NCI-H345 (cell line): ENCODE measurements at regions not wholly inside any gene's neighbourhood (a gene's known extent, or its start where the extent isn't known, plus 50 kb on each side); places are given as distances from the start of the nearest gene placed in this dataset.
A peak's percentile ranks its signal among the peaks of the same experiment; 100 is the strongest.
"Not testable (repeated sequence)": the region's sequence is repeated elsewhere in the genome, so short reads cannot be mapped to it uniquely, and the experiment has no call there.

Experiments used
- DNase-seq: peaks from one replicate; lab custom pipeline; 2025; lab: John Stamatoyannopoulos, UW

DNA sequence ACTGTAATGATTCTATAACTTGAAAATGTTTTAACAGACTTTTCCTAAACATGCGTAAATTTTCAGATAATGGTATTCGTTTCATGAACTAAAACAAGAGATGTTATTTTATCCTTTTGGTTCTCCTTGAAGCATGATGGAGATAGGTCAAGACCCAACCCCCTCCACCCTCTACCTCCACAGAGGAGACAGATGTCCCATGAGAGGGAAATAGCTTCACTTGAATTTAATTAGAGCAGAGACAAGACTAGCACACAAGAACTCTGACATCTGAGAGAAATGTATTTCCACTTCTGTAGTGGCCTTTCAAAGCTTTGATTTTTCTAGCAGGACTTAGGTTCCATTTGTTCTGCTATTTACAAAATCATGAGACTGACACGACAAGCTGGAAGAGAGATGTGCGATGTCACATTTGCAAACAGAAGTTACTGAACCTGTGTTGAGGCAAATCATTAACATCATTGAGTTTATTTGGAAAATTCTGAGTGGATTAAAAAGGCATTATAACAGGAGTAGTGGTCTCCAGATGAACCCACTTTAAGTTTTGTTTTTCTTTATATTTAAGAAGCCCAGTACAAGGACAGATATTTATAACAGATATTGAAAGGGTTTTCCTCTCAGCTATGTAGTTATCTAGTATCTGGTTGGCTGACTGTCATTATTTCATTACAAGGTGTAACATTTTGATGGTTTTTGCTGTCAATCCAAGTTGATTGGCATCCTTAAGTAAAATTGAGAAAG, 276.2 kb downstream of the ASXL3 start:
- no peak for DNase-seq

DNA sequence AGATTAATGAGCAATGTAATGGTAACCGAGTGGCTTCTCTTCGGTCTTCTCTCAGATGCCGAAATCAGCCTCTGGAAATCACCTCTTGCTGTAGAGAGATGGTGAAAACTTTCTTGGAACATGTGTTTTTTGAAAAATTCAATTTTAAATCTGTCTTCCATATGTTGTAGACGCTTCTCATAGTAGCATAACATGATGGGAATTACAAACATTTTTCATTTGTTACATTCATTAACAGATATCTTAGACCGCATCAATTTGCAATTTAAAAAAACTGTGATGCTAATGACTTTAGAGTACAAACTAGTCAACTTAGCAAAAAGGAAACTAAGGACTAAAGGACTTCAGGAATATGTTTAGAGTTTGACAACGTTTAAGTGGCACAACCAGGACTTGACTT, 275.2 kb downstream of the ASXL3 start:
- DNase-seq: no peak

DNA sequence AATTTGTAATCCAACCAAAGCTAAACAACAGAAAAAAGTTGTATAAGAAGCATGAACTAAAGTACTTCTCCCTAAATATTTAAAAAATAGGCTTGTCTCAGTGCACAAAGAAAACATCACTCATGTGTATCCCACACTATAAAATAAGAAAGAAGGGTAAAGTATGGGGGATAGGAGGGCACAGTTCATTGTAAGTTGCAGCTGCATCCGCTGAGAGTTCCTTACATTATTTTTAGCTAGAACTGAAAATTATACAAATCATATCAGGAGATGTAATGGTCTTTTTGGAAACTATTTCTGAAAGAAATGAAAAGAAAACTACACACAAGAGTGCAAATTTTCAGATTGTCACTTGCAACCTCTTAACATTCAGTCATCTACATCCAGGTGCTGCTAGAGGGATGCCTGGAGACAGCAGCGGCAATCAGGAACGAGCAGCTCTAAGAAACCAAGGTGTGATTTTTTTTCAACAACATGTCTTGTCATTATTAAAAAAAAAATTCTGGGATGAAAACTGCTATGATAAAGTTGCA, 273.6 kb downstream of the ASXL3 start:
- no peak for DNase-seq

DNA sequence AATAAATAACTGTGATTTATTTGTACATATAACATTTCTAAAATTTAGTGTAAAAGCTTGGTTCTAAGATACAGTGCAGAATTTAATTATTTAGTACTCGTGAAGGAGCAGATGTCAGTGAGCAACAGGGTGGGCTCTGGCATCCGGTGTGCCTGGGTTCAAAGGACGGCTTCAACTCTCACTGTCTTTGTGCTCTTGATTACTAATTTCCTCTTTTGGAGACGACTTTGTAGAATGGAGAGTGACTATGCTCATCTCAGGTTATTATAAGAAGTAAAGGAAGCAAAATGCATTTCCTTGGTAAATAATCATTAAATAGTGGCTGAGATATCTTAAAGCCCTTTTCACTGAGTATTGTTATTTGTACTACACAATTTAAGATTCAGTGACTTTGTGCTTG, 271.7 kb downstream of the ASXL3 start:
- DNase-seq: no peak

DNA sequence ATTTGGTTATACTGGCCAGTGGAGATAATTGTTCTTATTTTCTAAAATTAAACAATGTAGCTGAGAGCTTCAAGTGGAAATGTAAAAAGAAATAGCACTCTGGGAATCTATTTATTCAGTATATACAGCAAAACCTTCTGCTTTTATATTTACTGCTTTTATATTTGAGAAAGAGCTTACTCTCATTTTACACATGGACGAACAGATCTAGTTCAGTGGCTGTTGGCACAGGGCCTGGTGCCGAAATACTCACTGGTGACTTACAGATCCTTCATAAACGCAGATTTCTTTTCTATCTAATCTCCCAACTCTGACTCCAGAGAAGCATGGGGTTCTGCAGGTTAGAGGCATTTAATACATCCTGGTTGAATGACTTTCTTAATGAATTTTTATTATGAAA, 266.2 kb downstream of the ASXL3 start:
- DNase-seq: no peak

DNA sequence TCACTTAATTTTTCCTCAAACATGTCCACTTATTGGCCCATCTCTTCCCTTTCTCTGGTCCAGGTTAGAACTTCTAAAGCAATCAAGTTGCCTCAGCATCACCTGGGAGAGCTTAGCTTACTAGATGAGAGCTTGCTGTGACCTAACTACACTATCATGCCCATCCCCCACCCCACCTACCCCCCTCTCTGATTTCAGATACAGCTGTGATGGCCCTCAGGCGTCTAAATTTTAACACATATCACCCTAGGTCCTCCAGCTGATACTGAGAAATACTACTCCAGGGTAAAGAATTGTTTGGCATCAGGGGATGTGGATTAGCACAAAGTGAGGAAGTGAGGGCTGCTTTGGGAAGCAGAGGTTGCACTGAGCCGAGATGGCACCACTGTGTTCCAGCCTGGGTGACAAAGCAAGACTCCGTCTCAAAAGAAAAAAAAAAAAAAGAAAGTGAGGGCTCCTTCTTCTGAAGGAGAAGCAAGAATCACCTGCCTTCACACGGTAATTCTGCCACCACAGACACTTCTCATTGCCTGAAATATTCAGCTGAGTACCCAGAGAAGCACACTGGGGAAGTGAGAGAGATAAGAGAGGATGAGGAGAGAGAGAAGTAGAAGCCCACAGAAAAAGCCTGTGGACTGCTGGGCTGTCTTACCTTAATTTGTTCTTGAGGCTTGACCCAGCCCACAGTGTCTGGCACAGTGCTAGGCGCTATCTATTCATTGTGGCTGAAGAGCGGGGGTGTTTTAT, 263.4 kb downstream of the ASXL3 start:
- no peak for DNase-seq

DNA sequence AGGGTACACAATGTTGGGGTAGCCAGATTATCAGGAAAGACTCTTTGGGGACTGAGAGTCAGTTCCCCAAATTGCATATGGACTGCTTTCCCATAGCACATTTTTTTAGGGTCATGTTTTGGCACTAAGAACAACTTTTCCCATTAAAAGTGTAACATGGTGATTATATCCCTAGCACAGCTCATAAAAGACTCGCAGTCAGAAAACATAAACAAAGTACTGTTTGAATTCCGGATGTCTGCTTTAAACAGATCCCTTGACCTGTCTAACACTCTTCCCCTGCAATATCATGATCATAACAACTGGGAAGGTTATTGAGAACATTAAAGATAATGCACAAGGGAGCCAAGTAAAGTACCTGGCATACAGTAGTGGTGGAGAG, 262.2 kb downstream of the ASXL3 start:
- no peak for DNase-seq

DNA sequence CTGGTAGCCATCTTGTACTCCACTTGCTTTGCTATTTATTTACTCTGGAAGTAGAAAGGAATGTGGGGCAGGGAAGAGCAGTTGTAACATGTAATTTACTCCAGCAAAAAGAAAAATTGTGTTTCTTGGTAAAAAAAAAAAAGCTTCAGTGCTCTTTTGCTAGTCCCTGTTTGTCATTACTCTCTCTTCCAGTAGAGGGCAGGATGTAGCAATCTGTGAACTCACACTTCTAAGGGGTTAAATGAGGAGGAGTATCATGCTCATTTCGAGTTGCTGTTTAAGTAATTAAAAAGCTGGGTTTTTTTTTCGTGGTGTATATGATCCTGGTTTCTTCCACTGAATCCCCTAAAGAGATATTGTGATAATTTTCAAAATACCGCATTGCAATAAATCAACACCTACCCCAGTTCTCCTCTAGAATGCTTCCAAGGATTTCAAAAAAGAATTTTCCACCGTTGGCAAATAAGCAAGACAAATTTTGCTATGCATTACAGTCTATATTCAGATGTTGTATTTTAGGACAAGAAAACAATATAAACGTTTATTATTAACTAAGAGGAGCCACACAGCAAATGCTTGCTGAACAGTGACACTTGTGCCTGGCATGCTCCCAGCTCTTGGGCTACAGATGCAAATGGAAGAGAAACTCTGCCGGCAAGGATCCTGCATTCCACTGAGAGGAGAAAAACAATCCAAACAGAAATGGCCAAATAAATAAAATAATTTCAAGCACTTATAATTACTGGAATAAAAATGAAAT, 261.6 kb downstream of the ASXL3 start:
- peak; percentile 52 for DNase-seq

DNA sequence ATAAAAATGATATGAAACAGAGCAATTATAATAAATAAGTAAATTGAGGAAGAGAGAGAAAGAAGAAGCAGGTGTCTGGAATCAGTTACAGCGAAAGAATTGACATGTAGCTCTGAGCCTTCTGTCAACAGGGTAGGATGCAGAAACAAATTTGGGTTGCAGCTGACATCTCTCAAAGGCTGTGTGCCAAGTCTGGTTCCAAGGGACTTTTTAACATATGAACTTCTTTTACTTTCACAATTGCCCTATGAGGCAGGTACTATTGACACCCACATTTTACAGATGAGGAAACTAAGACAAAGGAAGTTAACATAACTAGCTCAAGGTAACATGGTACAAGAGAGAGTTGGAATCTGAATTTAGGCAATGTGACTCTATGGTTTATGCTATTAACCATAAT, 260.0 kb downstream of the ASXL3 start:
- DNase-seq: peak; percentile 46

DNA sequence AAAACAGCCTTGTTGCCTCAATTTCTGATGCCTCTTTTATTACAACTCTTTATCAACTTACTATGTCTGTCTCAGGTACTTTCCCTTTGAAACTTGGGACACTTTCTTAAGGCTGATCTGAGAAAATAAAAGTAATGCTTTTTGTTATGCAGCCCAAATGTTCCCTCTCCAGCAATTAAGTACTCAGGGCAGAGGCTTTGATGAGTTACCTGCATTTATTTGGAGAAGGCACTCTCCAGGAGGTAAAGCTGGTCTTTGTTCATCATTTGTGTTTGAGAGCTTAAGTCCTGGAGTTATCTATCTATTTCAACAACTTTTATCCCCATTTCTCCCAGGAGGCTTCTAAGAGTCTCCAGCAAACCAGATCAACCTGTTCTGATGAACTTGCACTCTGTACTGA, 259.2 kb downstream of the ASXL3 start:
- DNase-seq: peak; percentile 80

DNA sequence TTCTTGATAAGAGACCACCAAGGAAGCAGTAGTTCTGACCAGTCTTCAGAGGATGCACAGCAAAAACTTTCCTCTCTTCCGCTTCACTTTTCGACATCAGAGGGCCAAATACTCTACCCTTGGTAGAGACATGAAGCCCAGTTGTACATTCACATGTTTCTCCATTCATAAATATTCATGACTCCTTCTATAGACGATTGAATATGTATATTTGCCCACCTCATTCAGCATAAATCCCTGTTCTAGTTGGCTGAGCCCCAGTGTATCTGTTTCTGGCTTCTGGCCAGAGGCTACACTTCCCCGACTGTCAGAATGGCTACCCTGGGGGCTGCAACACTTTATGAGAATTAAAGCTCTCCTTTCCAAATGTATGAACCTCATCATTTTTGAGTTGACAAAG, 258.5 kb downstream of the ASXL3 start:
- DNase-seq: peak; percentile 80

DNA sequence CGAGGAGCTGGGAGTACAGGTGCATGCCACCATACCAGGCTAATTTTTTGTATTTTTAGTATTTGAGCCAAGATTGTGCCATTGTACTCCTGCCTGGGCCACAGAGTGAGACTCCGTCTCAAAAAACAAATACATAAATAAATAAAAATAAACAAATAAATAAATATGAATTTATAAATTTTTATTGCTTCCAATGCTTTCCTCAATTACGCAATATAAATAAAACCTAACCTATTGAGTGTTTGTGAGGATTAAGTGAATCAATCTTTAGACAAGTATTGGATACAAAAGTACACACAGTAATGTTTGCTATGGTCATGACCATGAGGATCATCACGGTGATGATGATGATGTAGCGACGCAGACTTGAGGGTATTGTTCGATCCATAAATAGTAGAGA, 257.4 kb downstream of the ASXL3 start:
- DNase-seq: peak; percentile 5

DNA sequence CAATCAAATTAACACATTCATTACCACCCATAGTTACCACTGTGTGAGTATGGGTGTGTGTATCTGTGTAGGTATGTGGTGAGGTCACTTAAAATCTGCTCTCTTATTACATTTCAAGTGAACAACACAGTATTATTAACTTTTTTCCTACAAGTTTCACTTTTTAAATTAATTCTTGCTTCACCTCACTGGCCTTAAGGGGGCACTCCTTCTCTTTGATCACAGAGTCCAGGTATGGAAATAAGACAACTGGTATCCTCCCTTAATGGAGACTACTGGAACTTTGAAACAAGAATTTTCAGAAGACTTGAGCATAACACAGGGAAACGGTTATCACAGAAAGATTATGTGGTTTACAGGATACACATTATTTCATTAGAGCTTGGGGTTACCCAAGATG, 255.8 kb downstream of the ASXL3 start:
- no peak for DNase-seq

DNA sequence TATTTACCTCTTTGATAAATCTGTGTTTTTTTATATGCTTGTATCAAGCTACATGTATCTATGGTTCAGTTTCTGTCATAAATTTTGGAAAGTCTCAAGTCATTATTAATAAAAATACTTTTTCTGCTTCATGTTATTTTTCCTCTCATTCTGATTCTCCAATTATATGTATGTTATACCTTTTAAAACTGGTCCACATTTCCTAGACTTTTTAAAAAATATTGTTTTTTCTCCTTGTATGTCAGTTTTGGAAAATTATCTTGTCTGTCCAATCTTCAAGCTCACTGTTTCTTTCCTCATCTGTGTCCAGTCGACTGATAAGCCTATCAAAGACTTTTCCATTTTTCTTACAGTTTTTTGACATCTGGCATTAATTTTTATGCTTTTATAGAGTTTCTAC, 253.4 kb downstream of the ASXL3 start:
- no peak for DNase-seq

DNA sequence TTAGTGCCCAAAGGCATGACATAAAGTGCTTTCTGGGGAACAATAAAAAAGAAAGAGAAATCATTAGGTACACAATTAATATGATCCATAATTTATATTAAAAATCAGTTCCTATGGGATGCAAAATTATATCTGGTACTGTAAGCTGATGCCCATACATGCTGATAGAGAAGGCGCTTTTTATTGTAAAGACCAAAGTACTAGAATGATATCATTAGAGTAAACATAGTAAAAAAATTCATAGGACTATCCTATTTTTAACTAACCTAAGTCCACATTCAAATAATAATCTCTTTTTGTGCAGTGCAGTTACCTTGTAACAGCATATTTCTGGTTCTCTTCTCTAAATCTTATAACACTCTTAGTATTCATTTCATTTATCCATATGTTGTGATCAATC, 252.2 kb downstream of the ASXL3 start:
- DNase-seq: no peak

DNA sequence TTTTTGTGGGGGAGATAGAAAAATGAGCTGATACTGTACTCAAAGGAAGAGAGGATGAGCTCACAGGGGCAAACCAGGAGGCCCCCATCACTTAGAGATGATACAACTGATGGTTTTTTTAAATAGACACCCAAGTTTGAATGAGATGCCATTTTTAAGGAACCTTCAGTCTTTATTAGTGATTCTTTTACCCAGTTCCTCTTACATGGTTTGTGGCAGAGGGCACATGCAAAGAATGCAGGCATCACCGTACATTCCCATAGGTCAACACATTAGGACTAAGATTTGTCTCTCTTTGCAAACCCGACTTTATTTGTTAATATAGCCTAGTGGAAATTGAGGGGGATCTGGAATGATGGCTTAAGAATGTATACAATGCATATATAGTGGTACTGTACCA, 250.9 kb downstream of the ASXL3 start:
- DNase-seq: no peak

DNA sequence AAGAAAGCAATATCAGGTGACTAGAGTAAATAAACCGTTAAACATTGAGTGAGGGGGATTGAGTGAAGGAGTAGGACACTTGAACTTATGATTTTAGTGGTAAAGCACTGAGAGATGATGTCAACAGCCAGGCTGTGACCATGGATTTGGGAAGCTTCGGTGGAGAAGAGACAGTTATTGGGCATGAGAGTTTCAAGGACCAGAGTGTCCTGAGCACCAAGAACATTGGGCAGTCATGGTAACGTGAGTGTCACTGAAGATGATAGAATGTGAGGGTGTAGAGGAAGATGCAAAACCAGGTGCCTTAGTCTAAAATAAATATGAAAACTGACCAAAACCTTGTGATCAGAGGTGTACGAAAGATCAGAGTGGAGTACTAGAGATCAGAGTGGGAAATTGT, 248.1 kb downstream of the ASXL3 start:
- peak; percentile 20 for DNase-seq

DNA sequence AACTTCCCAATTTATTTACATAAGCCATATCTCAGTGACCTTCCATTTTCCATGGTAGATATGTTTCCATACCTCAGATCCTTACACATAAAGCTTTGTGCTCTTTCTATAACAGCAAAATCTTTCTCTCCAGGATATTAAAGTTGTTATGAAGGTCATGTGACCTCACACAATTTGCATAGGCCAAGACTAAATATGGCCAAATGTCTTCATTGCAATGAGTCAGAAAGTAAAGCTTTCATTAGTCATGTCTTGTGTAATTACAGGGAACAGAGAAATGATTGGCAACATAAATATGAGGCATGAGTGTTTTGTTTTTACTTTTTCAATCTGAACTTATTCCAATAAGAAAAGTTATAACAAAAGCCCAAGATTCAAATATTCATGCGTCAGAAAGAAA, 243.5 kb downstream of the ASXL3 start:
- DNase-seq: no peak

DNA sequence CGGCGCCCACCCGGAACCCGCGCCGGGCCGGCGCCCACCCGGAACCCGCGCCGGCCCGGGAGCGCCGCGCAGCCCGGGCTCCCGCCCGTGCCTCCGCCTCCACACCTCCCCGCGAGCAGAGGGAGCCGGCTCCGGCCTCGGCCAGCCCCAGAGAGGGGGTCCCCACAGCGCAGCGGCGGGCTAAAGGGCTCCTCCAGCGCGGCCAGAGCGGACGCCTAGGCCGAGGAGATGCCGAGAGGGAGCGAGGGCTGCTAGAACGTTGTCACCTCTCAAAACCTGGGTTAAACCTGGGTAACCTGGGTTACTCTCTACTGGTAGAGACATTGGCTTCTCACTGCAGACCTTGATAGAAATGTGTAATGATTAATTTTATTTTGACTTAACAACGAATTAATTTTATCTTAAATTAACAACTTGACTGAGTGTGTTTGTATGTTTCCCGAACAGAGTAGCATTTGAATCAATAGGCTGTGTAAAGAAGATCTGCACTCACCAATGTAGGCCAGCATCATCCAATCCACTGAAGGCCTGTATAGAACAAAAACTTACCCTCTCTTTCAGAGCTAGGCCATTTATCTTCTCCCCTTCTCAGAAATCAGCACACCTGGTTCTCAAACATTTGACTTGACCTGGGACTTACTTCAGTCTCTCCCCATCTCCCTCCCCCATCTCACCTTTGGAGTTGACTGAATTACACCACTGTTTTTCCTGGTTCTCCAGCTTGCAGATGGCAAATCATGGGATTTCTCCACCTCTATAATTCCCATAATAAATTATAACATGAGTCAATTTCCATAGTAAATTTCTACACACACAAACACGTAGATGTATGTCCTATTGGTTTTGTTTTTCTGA, 242.7 kb downstream of the ASXL3 start:
- DNase-seq: no peak

DNA sequence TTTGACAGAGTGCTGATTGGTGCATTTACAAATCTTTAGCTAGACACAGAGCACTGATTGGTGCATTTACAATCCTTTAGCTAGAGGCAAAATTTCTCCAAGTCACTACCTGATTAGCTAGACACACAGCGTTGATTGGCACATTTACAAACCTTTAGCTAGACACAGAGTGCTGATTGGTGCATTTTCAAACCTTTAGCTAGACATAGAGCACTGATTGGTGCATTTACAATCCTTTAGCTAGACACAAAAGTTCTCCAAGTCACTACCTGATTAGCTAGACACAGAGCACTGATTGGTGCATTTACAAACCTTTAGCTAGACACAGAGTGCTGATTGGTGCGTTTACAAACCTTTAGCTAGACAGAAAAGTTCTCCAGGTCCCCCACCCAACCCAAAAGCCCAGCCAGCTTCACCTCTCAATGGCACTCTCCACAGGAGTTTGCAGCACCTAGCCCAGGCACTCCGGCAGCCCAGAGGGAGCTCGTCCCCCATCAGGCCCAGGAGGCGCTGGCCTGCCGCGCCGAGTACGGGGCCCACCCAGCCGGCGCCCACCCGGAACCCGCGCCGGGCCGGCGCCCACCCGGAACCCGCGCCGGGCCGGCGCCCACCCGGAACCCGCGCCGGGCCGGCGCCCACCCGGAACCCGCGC, 241.8 kb downstream of the ASXL3 start:
- not testable (repeated sequence) for DNase-seq

DNA sequence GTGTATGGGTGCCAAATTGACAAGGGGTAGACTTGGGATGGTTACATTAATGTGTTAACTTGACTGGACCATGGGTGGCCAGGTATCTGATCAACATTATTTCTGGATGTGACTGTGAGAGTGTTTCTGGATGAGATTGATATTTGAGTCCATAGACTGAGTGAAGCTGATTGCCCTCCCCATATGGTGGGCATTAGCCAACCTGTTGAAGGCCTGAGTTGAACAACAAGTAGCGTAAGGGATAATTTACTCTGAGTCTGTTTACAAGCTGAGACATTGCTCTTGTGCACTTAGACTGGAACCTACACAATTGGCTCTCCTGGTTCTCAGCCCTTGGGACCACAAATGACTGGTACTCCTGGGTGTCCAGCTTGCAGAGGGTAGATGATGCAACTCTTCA, 240.1 kb downstream of the ASXL3 start:
- no peak for DNase-seq
